Endothelial cell of umbilical vein (primary cell): ENCODE measurements at regions not wholly inside any gene's neighbourhood (a gene's known extent, or its start where the extent isn't known, plus 50 kb on each side); places are given as distances from the start of the nearest gene placed in this dataset.

Source experiments
- BruUV-seq: library from RNA; stranded (reverse); fragments of 400-500 nt; replicated peaks from 2 replicates; lab custom pipeline; 2021; lab: Mats Ljungman, UMichigan
- CTCF ChIA-PET: fragments of 300-600, 350-600 bp; sonication (Branson Sonifier 250); formaldehyde crosslinking; loops from one replicate; lab custom pipeline; 2021; ENCODE audit warnings: antibody characterized with exemption, inconsistent platforms; lab: Charles Lee
- POLR2A ChIA-PET: fragments of 300-600, 350-600 bp; sonication (Branson Sonifier 250); formaldehyde crosslinking; loops from one replicate; lab custom pipeline; 2021; ENCODE audit warnings: antibody characterized with exemption, inconsistent platforms; lab: Charles Lee
- DNase-seq: peaks from one replicate; pipeline ENCODE4 v3.0.0-alpha.2; 2011; ENCODE audit warnings: low read depth, low spot score
- FAIRE-seq: peaks from 2 replicates; lab custom pipeline; 2011; peaks lifted over from hg19 to GRCh38; lab: Jason Lieb, UNC
- H2AFZ ChIP-seq: 2 replicates; pipeline ENCODE4 v1.6.0; 2012; ENCODE audit warnings: low read depth, low read length, control low read depth, inconsistent platforms
- H3K27ac ChIP-seq: 2 replicates; pipeline ENCODE4 v1.5.1; 2011; ENCODE audit warnings: low read depth, mild to moderate bottlenecking, control low read depth, low read length, moderate library complexity; ENCODE audit not compliant: insufficient read depth
- H3K27me3 ChIP-seq, 2 experiments: 2 replicates each; pipeline versions ENCODE4 v1.6.0 to v1.6.1; 2011; ENCODE audit warnings: low read length in 2 of 2, mixed read lengths in 1 of 2; ENCODE audit not compliant: control insufficient read depth in 2 of 2, insufficient read depth in 2 of 2
- H3K36me3 ChIP-seq, 2 experiments: 2 replicates in 1 of 2; 3 replicates in 1 of 2; pipeline ENCODE4 v1.5.1; 2011; ENCODE audit warnings: low read length in 2 of 2, mild to moderate bottlenecking in 1 of 2, moderate library complexity in 1 of 2; ENCODE audit not compliant: control insufficient read depth in 2 of 2, insufficient read depth in 2 of 2; ENCODE audit errors: extremely low read depth in 1 of 2
- H3K4me1 ChIP-seq: 3 replicates; pipeline ENCODE4 v1.5.1; 2011; ENCODE audit warnings: mild to moderate bottlenecking, low read length; ENCODE audit not compliant: control insufficient read depth, insufficient read depth; ENCODE audit errors: extremely low read depth
- H3K4me2 ChIP-seq: 2 replicates; pipeline ENCODE4 v1.6.1; 2011; ENCODE audit warnings: low read length, control low read depth, mixed read lengths; ENCODE audit not compliant: insufficient read depth
- H3K4me3 ChIP-seq, 3 experiments: fragments of 200-600 bp in 1 of 3; sonication (generic), shearing (Covaris generic) in 1 of 3; replicated peaks in 1 of 3; 2 replicates each; pipeline ENCODE4 v1.5.1; 2011 to 2016; ENCODE audit warnings: control low read depth in 3 of 3, low read length in 3 of 3, mild to moderate bottlenecking in 2 of 3, inconsistent platforms in 1 of 3, low read depth in 1 of 3, moderate library complexity in 1 of 3; ENCODE audit not compliant: insufficient read depth in 1 of 3
- H3K79me2 ChIP-seq: 2 replicates; pipeline ENCODE4 v1.6.0; 2012; ENCODE audit warnings: low read length, inconsistent platforms; ENCODE audit not compliant: control insufficient read depth, insufficient read depth
- H3K9ac ChIP-seq: replicated peaks from 2 replicates; pipeline ENCODE3; 2011; ENCODE audit warnings: low read length, control low read depth; ENCODE audit not compliant: insufficient read depth; ENCODE audit errors: extremely low read depth
- H3K9me1 ChIP-seq: replicated peaks from 3 replicates; pipeline ENCODE4 v1.6.0; 2011; ENCODE audit warnings: mild to moderate bottlenecking, low read length; ENCODE audit not compliant: control insufficient read depth, insufficient read depth; ENCODE audit errors: extremely low read depth
- H3K9me3 ChIP-seq: replicated peaks from 2 replicates; pipeline ENCODE4 v1.5.1; 2012; ENCODE audit warnings: low read length, inconsistent platforms; ENCODE audit not compliant: control insufficient read depth, insufficient read depth
- H4K20me1 ChIP-seq: replicated peaks from 2 replicates; pipeline ENCODE3; 2011; ENCODE audit warnings: mild to moderate bottlenecking, low read length; ENCODE audit not compliant: control insufficient read depth, insufficient read depth; ENCODE audit errors: extremely low read depth
- EZH2 ChIP-seq: IDR thresholded peaks from 2 replicates; pipeline ENCODE4 v1.6.1; 2012; ENCODE audit warnings: borderline replicate concordance, low read depth, mild to moderate bottlenecking, moderate library complexity, low read length, inconsistent platforms; ENCODE audit not compliant: severe bottlenecking
- FOS ChIP-seq: IDR thresholded peaks from 2 replicates; pipeline ENCODE4 v1.6.1; 2011; ENCODE audit warnings: mild to moderate bottlenecking, low read length, moderate library complexity, borderline replicate concordance; ENCODE audit not compliant: insufficient read depth
- GATA2 ChIP-seq: IDR thresholded peaks from 2 replicates; pipeline ENCODE4 v1.7.0; 2011; ENCODE audit warnings: low read depth, mild to moderate bottlenecking, moderate library complexity, mixed read lengths, low read length; ENCODE audit not compliant: insufficient read length, insufficient read depth
- JUN ChIP-seq: IDR thresholded peaks from 2 replicates; pipeline ENCODE4 v1.6.1; 2011; ENCODE audit warnings: borderline replicate concordance, low read depth; ENCODE audit not compliant: insufficient read length, insufficient read depth
- MAX ChIP-seq: IDR thresholded peaks from 2 replicates; pipeline ENCODE4 v1.6.1; 2011; ENCODE audit not compliant: insufficient read depth, insufficient read length
- MYC ChIP-seq: IDR thresholded peaks from one replicate; pipeline ENCODE4 v1.6.1; 2011; ENCODE audit warnings: mild to moderate bottlenecking, low read depth, low read length
- POLR2A ChIP-seq: IDR thresholded peaks from 2 replicates; pipeline ENCODE4 v1.6.1; 2012; ENCODE audit warnings: low read depth, mild to moderate bottlenecking, control low read depth, low read length
- POLR2AphosphoS5 ChIP-seq: IDR thresholded peaks from 2 replicates; pipeline ENCODE4 v1.6.1; 2012; ENCODE audit warnings: low read depth, mild to moderate bottlenecking, control low read depth, low read length, moderate library complexity; ENCODE audit not compliant: insufficient read depth
- dilution Hi-C: fragments of 300-500 bp; cut with MboI; formaldehyde crosslinking; loops from one replicate; pipeline ENCODE4 v1.15.0; 2019; ENCODE audit warnings: low sequenced_read_pairs; ENCODE audit not compliant: extremely low pct_ligation_motif_present
- intact Hi-C: fragments of 100-400 bp; cut with micrococcal nuclease; formaldehyde crosslinking; loops from one replicate; pipeline ENCODE4 v1.10.0; 2022
- TF ChIP-seq, protein P1 (sequence below), 2 donors: IDR thresholded peaks; 1 replicate in 1 of 2; 2 replicates in 1 of 2; pipeline ENCODE4 v1.5.1; 2011; ENCODE audit warnings: low read length in 2 of 2, mild to moderate bottlenecking in 2 of 2, moderate library complexity in 2 of 2, control low read depth in 1 of 2, inconsistent platforms in 1 of 2, low read depth in 1 of 2; ENCODE audit not compliant: insufficient read depth in 1 of 2; ENCODE audit errors: extremely low read depth in 1 of 2

- Histone ChIP-seq H3K9ac (no peak overlapping the region), H4K20me1 (no peaks in the 10 kb centered on the region), H3K4me1 (no peaks in the 10 kb centered on the region), H3K4me3 (no peak overlapping the region), H3K27ac (no peak overlapping the region), H3K9me3 (no peaks in the 10 kb centered on the region), H3K79me2 (no peaks in the 10 kb centered on the region), H3K36me3 (no peaks in the 10 kb centered on the region), H3K27me3 (no peaks in the 10 kb centered on the region), H3K9me1 (no peaks in the 10 kb centered on the region), H3K4me2 (no peak overlapping the region), H2AFZ (no peak overlapping the region)
- ChIA-PET CTCF (interaction anchor here (1.1 kb wide), 1 partner anchor 14 kb away, joined by 3 read pairs; no protein-coding TSS in a partner anchor), POLR2A (no interaction called here)
- DNase-seq (no peak), FAIRE-seq (no peak)
- dilution Hi-C loops (no loop called here), intact Hi-C loops (no loop called here)
- no TSS peak for BruUV-seq
- no peak for TF ChIP-seq GATA2
- TF ChIP-seq EZH2: no peak
- TF ChIP-seq POLR2AphosphoS5: no peak
- no peak for TF ChIP-seq JUN
- TF ChIP-seq POLR2A: no peak
- no peak for TF ChIP-seq MAX
- no peak for TF ChIP-seq MYC
Observed at GRCh38 chr13:97639236-97639635, 205.3 kb downstream of the RAP2A start.

- intact Hi-C loops: no loop called here
- CTCF ChIA-PET: no interaction called here
- TF ChIP-seq FOS: no peak
- TF ChIP-seq, protein P1, sequence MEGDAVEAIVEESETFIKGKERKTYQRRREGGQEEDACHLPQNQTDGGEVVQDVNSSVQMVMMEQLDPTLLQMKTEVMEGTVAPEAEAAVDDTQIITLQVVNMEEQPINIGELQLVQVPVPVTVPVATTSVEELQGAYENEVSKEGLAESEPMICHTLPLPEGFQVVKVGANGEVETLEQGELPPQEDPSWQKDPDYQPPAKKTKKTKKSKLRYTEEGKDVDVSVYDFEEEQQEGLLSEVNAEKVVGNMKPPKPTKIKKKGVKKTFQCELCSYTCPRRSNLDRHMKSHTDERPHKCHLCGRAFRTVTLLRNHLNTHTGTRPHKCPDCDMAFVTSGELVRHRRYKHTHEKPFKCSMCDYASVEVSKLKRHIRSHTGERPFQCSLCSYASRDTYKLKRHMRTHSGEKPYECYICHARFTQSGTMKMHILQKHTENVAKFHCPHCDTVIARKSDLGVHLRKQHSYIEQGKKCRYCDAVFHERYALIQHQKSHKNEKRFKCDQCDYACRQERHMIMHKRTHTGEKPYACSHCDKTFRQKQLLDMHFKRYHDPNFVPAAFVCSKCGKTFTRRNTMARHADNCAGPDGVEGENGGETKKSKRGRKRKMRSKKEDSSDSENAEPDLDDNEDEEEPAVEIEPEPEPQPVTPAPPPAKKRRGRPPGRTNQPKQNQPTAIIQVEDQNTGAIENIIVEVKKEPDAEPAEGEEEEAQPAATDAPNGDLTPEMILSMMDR (IDR thresholded peaks at IDR 0.05; ENCODE audit: extremely low read depth in 1 of 2, insufficient read depth in 1 of 2, low read depth in 1 of 2, low read length in 2 of 2): no peak
- TF ChIP-seq MAX: no peak
- no peak for TF ChIP-seq GATA2
- no peak for TF ChIP-seq EZH2
- no peak for TF ChIP-seq MYC
- TF ChIP-seq POLR2AphosphoS5: no peak
- TF ChIP-seq JUN: no peak
Observed at GRCh38 chr13:97640268-97640667, 206.3 kb downstream of the RAP2A start.

More at GRCh38 chr13:97640268-97640667, 206.3 kb downstream of the RAP2A start:
- no peak overlapping the region for H3K4me3 ChIP-seq
- H4K20me1 ChIP-seq: no peaks in the 10 kb centered on the region
- dilution Hi-C loops: no loop called here
- DNase-seq (no peak), FAIRE-seq (no peak)
- H3K27ac ChIP-seq: no peak overlapping the region
- no TSS peak for BruUV-seq
- H3K9ac ChIP-seq: no peak overlapping the region
- H3K9me1 ChIP-seq: no peaks in the 10 kb centered on the region
- no peak overlapping the region for H3K4me2 ChIP-seq
- no peaks in the 10 kb centered on the region for H3K79me2 ChIP-seq
- no peak overlapping the region for H2AFZ ChIP-seq
- POLR2A ChIA-PET: no interaction called here
- H3K36me3 ChIP-seq: no peaks in the 10 kb centered on the region
- H3K4me1 ChIP-seq: no peaks in the 10 kb centered on the region
- no peaks in the 10 kb centered on the region for H3K9me3 ChIP-seq
- H3K27me3 ChIP-seq: no peaks in the 10 kb centered on the region
